GM19328 (cell line): ENCODE measurements at regions not wholly inside any gene's neighbourhood (a gene's known extent, or its start where the extent isn't known, plus 50 kb on each side); places are given as distances from the start of the nearest gene placed in this dataset.

Experiments
- ATAC-seq: cut with Tn5 transposase; IDR thresholded peaks from one replicate; pipeline ENCODE4 v1.9.1; 2021; ENCODE audit warnings: mild to moderate bottlenecking, moderate library complexity; ENCODE audit not compliant: unreplicated experiment

DNA sequence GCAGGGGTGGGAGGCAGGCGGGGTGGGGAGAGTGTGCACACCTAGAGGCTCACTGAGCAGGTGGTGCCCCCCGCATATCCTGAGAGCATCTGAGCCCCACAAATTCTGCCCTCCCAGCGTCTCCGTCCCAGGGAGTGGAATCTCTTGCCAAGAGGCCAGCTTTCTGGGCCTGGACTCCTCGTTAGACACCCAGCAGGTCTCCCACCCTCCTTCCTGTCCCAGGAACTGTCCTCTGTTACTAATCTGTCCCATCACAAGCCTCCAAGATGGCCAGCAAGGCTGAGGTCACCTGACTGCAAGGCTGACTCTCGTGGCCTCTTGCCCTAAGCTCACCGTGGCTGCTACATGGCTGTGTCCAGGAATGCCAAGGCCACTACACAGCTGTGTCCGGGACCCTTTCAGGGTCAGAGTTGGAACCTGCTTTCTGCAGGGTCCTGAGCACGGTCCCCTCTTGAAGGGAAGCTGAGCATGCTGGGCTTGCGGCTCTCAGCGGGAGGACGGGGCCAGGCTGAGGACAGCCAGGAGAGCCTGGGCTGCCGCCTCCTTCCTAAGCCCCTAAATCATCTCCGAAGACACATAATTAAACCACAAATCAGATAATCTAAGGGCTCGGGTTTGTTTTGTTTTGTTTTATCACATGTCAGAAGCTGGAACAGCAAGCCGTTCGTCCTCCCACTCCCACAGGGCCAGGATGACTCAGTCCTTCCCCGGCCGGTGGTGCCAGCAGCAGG is 1327.3 kb downstream of the TBC1D22A start:
- ATAC-seq: no peak

DNA sequence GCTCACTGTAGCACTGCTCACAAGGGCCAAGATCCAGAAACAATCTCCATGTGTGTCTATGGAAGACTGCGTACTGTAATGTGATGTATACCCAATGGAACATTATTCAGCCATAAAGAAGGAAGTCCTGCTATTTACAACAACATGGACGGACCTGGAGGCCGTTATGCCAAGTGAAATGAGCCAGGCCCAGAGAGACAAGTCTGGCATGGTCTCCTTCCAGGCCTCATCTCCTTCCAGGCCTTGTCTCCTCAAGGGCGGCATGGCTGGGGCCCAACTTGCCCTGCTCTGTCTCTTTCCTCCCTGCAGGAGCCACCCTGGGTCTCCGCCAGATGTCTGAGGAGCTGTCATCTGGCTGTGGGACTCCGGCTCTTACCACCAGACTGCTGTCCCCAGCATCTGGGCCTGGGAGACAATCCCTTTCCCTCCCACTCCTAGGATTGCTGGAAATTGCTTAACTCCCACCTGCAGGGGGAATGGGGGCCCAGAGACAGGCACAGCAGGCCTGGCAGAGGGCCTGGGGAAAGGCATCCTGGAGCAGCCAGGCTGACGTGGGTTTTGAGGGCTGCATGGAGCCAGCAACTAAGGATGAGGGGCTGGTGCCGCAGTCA is 1326.6 kb downstream of the TBC1D22A start:
- no peak for ATAC-seq

DNA sequence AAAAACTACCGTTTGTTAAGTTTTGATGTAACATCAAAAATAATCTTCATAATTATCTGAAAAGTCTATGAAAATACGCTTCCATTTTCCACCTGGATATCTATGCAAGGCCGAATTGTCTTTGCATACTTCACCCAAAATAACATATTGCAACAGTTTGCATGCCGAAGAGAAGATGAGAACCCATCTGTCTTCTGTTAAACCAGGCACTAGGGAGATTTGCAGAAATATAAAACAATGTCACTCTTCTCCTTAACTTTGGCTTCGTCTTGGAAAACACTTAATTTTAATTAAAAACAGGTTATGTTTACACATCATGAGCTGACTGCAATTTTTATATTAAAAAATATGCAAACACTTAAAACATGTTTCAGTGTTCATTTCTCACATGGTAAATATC is 1325.8 kb downstream of the TBC1D22A start:
- no peak for ATAC-seq

DNA sequence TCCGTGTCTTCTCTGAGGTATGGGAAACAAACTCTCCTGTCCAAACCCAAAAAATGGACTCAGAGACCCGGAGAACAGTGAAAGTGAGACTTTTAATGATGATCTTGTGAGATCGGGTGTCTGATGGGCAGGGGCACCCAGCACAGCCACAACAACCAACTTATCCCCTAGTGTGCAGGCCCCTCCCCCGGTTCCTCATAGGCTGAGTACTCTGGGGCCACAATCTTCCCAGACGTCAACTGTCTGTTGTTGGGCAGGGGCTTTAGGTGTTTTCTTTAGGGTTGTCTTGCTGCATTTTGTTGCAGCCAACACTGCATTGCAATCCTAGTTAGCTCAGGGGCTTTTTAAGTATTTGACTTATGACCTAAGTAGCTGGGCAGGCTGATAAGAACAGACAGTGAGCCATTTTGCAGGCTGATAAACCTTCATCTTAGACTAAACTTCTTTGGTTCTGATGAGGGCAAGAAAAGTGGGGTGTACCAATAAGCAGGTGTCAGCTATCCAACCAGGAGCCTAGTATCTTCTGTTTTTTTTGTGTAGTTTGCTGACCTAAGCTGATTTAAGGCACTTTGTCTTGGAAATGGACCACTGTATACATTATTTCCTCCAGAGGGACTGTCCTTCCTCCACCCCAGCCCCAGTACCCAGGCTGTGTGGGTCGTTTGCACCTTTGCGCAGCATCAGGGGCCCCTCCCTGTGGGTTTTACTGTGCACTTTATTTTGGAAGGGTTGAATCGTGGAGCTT is 1323.6 kb downstream of the TBC1D22A start:
- no peak for ATAC-seq

DNA sequence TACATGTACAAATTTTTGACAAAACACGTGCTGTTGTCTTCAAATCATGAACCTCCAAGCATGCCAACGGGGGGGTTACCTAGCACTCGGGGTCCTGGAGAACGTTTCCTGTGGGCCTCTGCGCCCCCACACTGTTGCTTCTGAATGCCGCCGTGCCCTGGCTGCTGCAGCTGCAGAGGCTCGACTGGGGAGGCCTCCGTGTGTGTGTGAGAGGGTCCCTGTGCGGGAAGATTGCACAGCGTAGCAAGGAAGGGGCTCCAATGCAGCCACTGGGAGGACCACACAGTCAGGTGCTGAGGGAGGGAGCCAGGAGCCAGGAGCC is 1322.2 kb downstream of the TBC1D22A start:
- no peak for ATAC-seq

DNA sequence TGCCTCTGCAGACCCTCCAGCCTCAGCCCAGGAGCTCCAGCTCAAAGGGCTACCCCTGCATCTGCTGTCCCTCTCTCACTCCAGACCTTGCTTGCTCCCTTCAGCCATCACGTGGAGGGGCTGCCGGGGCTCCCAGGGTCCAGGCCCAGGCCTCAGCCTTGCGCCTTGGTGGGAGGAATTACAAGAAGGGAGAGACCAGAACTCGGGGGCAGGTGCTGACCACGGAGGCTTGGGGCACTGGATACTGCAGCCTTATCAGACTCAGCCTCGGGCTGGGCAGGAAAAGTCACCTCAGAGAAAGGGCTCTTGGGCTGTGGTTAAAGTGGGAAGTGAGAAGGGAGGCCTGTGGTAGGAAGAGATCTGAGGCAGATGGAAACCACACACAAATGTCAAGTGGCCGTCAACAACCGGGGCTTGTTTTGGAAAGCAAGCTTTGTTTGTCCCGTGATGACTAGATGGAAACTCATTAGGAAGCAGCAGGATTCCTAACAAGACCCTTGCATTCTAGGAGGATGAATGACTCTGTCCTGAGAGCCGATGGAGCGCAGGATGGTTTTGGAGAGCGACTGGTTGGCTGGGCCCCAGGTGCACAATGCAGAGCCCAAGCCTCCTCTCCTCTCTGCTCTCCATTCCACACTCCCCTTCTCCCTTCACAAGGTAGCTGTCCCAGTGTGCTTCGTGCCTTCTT is 1321.7 kb downstream of the TBC1D22A start:
- ATAC-seq: no peak

DNA sequence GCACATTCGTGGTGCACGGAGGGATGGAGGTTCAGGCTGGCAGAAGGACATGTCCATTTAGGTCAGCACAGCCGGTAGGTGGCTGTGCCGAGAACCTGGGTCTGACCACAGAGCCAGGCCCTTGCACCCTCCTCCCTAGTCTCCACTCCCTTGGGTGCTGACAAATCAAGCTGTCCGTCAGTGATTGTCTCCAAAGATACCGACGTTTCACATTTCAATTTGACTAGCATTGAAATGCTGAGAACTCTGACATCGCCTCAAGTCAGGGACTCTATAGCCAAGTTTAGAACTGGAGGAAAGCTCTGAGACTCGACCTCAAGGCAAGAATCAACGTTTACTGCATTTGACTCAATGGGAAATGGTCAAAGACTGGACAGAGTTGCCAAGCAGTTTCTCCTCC is 1321.1 kb downstream of the TBC1D22A start:
- ATAC-seq: no peak

DNA sequence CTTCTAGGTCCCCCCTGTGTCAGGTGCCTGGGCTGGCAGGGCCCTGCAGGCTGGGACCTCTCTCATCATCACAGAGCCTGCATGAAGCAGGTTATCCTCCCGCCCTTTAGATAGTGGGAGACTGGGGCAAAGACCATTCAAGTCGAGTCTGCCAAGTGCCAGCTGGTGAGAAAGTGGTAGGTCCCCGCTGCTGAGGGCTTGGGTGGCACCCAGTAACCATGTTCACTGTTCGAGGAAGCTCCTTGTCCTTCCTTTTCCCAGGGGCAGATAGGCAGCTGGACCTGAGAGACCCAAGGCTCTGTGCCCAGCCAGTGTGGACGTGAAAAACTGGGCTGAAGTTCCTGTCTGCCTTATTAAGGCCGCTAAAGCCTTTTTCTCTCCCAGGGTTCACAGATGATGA is 1319.8 kb downstream of the TBC1D22A start:
- no peak for ATAC-seq

DNA sequence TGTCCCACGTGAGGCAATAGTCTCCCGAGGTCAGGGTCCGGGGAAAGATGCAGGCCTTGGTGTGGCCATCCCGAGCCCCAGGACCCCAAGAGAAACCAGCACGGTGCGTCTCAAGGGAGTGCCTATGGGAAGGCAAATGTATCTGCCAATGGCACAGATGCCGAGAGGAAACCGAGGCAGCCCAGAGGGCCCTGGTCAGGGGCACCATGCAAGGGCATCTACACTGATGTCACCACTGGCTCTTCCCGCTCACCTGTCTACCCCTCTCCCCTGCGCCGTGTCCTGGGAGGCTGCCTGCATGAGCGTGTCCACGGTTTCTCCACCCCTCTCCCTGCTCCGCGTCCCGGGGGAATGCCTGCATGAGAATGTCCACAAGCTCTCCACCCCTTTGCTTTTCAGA is 1318.8 kb downstream of the TBC1D22A start:
- ATAC-seq: no peak

DNA sequence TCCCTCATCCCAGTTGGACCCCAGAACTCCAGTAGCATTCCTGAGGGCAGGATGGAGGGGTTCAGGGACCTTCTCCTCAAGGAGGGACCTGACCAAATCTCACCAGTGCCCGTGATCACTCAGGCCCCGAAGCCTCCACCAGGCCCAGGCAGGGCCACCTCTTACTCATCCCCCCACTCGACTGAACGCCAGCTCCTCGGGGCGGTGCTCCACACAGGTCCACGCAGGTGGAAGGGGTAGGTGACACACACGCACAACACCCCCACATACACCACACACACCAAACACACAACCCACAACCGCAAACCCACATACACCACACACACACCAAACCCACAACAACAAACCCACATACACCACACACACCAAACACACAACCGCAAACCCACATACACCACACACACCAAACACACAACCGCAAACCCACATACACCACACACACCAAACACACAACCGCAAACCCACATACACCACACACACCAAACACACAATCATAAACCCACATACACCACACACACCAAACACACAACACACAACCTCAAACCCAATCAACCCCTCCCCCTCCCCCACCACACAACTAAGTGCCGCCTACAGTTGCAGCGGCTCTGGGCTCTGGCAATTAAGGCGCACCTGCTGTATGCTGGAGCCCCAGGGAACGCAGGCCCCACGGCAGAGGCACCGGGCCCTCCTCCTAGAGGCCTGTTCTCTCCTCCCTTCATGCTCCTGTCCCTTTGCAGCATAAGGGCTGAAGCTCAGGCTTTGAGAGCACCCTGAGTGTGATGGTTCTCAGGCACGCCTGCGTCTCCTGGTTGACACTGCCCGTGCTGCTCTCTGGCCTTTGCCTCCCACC is 1318.1 kb downstream of the TBC1D22A start:
- no peak for ATAC-seq

DNA sequence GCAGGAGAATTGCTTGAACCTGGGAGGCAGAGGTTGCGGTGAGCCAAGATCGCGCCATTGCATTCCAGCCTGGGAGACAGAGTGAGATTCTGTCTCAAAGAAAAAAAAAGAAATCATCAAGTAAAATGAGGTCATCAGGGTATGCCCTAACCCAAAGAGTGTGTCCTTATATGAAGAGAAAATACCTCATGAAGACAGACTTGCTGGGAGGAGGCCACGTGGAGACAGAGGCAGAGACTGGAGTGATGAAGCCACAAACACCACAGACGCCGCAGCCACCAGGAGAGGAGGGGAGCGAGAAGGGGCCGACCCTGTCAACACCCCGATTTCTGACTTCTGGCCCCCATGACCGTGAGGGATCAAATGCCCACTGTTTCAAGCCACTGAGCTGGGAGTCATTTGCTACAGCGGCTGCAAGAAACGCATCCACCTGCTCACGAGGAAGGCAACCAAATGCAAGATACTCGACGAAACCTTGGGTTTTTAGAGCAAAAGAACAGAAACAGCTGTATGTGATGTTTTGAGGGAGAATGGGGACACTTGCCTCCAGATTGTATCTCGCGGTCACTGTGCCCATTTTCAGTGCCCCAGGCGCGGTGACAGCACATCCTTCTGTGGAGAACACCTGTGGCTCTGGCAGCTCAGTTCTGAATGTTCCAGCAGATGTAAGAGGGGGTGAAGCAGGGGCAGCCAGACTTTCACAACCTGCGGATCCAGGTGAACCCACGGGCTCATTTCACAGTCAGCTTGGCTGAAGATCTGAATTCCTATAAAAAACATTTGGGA is 1317.2 kb downstream of the TBC1D22A start:
- ATAC-seq: no peak

DNA sequence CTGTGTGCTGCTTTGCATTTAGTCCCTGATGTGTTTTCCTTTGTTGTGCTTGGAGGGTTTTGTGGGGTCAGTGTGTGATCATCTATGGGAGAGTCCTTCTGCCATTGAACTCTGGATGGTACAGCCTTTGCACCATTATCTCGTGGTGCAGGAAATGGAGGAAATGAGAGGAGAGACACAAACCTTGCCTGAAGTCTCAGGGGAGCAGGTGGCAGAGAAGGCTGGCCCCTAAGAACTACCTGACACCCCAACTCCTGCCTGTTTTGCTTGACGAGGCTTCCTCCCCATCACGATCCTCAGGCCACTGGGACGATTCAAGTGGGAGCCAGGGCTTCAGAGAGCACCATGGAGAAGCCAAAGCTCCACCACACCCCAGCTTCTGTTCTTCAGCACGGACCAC is 1316.4 kb downstream of the TBC1D22A start:
- no peak for ATAC-seq

DNA sequence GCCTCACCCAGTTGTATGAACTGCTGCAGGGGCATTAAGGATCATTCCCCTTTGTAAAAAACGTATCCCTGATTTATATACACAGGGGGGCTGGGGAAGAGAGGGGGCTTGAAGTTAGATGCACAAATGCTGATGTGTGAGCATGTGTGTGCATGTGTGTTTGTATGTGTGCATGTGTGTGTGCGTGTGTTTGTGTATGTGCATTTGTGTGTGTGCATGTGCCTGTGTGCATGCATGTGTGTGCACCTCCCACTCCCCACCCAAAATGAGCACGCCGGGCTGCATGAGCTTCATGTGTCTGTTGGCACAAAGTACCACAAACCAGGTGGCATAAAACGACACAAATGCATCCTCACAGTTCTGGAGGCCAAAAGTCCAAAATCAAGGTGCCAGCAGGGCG is 1315.2 kb downstream of the TBC1D22A start:
- no peak for ATAC-seq

DNA sequence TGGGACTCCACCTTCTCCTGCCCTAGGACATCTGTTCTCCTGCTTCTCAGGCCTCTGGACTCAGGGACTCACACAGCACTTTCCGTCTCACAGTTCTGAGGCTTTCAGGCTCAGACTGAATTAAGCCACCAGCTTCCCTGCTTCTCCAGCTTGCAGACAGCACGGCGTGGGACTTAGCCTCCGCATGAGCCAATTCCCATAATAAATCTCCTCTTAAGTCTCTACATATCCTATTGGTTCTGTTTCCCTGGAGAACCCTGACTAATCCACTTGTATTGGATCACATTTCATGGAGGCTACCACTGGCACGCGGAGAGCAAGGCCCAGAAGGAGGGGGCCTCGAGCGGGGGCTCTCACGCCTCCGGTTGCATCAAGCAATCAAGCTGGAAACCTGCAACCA is 1313.6 kb downstream of the TBC1D22A start:
- no peak for ATAC-seq

DNA sequence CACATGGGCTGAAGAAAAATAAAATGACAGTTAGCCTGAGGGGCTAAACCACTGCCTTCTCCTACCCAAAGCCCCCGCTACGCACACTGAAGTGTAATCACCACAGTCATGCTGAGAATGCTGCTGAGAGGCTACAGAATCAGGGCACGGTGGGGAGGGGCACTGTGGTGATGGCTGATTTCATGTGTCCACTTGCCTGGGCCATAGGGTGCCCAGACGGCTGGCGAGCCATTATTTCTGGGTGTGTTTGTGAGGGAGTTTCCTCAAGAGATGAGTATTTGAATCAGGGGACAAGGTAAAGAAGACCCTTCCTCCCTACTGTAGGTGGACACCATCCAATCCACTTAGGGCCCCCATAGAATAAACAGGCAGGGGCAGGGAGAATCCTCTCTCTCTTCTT is 1313.2 kb downstream of the TBC1D22A start:
- ATAC-seq: no peak

DNA sequence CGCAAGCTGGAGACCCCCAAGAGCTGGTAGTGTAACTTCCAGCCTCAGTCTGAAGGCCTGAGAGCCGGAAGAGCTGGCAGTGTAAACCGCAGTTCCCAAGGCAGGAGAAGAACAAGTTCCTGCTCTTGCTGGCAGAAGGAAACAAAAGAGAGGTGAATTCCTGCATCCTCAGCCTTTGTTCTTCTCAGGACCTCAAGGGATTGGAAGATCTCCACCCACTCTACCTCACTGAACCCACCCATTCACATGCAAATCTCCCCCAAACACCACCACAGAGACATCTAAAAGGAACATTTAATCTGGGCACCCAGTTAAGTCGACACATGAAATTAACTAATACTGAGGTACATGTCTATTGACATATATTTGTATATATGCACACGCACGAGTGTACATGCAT is 1310.3 kb downstream of the TBC1D22A start:
- ATAC-seq: no peak

DNA sequence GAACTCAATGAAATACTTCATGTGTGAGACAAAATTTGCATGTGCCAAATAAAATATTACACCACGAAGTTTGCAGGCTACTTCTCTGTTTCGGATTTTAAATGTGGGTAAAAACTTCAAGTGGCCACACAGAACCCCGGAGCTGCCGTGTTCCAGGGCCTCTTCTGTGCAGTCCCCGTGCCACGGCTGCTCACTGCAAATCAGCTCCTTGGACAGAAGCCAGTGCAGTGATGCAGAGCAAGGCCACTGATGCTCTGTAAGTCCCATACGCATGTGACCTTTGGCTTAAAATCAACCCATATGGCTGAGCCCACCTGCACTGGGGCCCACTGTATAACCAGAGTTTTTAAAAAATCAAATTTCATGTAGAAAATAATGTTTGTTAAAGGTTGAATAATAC is 1309.4 kb downstream of the TBC1D22A start:
- no peak for ATAC-seq

DNA sequence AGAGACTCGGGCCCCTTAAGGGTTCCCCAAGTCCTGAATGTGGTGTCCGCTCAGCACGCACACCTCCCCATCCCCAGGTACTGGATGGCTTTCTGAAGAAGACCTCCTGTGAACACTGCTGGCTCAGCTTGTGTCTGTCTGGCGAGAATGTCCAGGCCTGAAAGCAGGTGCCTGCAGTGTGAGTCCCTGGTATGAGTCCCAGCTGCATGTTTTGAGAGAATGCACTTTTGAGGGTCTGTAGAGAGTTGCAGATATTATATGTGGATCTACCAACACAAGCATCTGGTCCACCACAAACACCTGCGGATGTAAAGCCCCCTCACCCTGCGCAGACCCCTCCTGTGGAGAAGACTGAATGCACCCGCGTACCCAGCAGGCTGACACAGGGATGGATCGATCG is 1308.9 kb downstream of the TBC1D22A start:
- no peak for ATAC-seq

DNA sequence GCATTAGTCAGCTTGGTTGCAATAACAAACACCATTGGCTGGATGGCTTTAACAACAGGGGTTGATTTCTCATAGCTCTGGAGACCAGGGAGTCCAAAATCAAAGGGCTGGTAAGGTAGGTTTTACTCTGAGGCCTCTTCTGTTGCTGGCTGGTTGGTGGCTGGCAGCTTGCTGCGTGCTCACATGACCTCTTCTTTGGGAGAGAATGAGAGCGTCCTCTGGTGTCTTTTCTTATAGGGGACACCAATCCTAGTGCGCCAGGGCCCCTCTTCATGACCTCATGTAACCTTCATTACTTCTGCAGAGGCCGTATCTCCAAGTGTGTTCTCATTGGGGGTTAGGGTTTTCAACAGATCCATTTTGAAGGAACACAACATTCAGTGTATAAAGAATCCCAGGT is 1308.3 kb downstream of the TBC1D22A start:
- no peak for ATAC-seq

DNA sequence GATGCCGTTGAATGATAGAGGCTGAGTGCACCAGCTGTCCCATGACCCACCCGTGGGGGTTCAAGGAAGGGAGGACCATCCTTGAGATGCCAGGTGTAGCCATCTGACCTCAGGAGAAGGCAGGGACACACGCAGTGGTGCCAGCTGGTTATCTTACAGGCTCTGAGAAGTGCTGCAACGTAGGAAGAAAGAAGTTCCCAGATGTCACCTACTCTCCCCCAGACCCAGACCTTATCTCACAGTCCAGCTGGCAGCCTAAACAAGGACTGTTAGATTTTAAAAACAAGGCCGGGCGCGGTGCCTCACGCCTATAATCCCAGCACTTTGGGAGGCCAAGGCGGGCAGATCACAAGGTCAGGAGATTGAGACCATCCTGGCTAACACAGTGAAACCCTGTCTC is 1307.6 kb downstream of the TBC1D22A start:
- no peak for ATAC-seq
